K562 (cell line): ENCODE measurements at regions not wholly inside any gene's neighbourhood (a gene's known extent, or its start where the extent isn't known, plus 50 kb on each side); places are given as distances from the start of the nearest gene placed in this dataset.

Experiments
- ATAC-seq: fragments of 200-7000 bp; cut with Tn5 transposase; 3 replicates; pipeline ENCODE4 v1.9.1; 2020; ENCODE audit warnings: moderate library complexity
- BruUV-seq: library from RNA; stranded (reverse); fragments of 400-500 nt; replicated peaks from 2 replicates; lab custom pipeline; 2021; lab: Mats Ljungman, UMichigan
- CTCF ChIA-PET: fragments of 300-600 bp; formaldehyde crosslinking; extraction: SDS; loops from one replicate; lab custom pipeline; 2021; ENCODE audit warnings: low intra/inter-chr PET ratio; lab: Yijun Ruan, JAX
- POLR2A ChIA-PET: fragments of 300-600, 350-650 bp; sonication (Branson Sonifier 250); formaldehyde crosslinking; extraction: SDS; loops from one replicate; lab custom pipeline; 2021; ENCODE audit warnings: antibody characterized with exemption, inconsistent platforms; lab: Yijun Ruan, JAX
- DNase-seq, 4 experiments: peaks; one replicate each; pipeline versions ENCODE4 v3.0.0 to v3.0.0-alpha.2; 2011 to 2018; ENCODE audit warnings: low spot score in 3 of 4, mixed read lengths in 3 of 4; ENCODE audit errors: extremely low read depth in 1 of 4
- FAIRE-seq: peaks from 2 replicates; lab custom pipeline; 2011; peaks lifted over from hg19 to GRCh38; lab: Jason Lieb, UNC
- H2AFZ ChIP-seq: 2 replicates; pipeline ENCODE4 v1.6.0; 2011; ENCODE audit warnings: low read depth, low read length, control low read depth, inconsistent platforms
- H3K27ac ChIP-seq: fragments of 200-600 bp; 3 replicates; pipeline ENCODE4 v1.8.0; 2011; ENCODE audit warnings: low read depth, mild to moderate bottlenecking, control low read depth, inconsistent platforms, low read length, moderate library complexity, mixed read lengths; ENCODE audit errors: extremely low read depth
- H3K27me3 ChIP-seq, 2 experiments: fragments of 300-600 bp in 1 of 2; 2 replicates in 1 of 2; 3 replicates in 1 of 2; pipeline versions ENCODE4 v1.6.0 to v1.8.0; 2011; ENCODE audit warnings: inconsistent platforms in 2 of 2, low read length in 2 of 2, mild to moderate bottlenecking in 1 of 2, mixed read lengths in 1 of 2, moderate library complexity in 1 of 2; ENCODE audit not compliant: control insufficient read depth in 2 of 2, insufficient read depth in 2 of 2
- H3K36me3 ChIP-seq: fragments of 300-600 bp; 3 replicates; pipeline ENCODE4 v1.8.0; 2011; ENCODE audit warnings: mild to moderate bottlenecking, low read length, inconsistent platforms; ENCODE audit not compliant: control insufficient read depth, insufficient read depth
- H3K4me1 ChIP-seq, 2 experiments: fragments of 200-600 bp in 1 of 2; replicated peaks in 1 of 2; 2 replicates in 1 of 2; 3 replicates in 1 of 2; pipeline versions ENCODE4 v1.5.1 to v1.8.0; 2011; ENCODE audit warnings: inconsistent platforms in 2 of 2, low read length in 2 of 2, mild to moderate bottlenecking in 1 of 2, mixed read lengths in 1 of 2, moderate library complexity in 1 of 2; ENCODE audit not compliant: control insufficient read depth in 2 of 2, insufficient read depth in 2 of 2
- H3K4me2 ChIP-seq: 2 replicates; pipeline ENCODE4 v1.6.1; 2011; ENCODE audit warnings: low read length, control low read depth, inconsistent platforms, mixed read lengths; ENCODE audit not compliant: insufficient read depth
- H3K4me3 ChIP-seq: fragments of 200-600 bp; sonication (generic), shearing (Covaris generic); 2 replicates; pipeline ENCODE4 v1.5.1; 2016; ENCODE audit warnings: control low read depth, inconsistent platforms
- H3K79me2 ChIP-seq: fragments of 200-600 bp; 3 replicates; pipeline ENCODE4 v1.8.0; 2011; ENCODE audit warnings: low read length, inconsistent platforms; ENCODE audit not compliant: control insufficient read depth, insufficient read depth
- H3K9ac ChIP-seq, 2 experiments: 2 replicates each; pipeline versions ENCODE4 v1.6.0 to v1.6.1; 2011; ENCODE audit warnings: low read depth in 2 of 2, low read length in 2 of 2, control low read depth in 1 of 2, inconsistent platforms in 1 of 2, mild to moderate bottlenecking in 1 of 2, mixed read lengths in 1 of 2; ENCODE audit not compliant: insufficient read depth in 1 of 2
- H3K9me1 ChIP-seq: one replicate; pipeline ENCODE4 v1.6.0; 2011; ENCODE audit warnings: inconsistent platforms, mild to moderate bottlenecking, low read length, moderate library complexity; ENCODE audit not compliant: control insufficient read depth, insufficient read depth
- H3K9me3 ChIP-seq: replicated peaks from 2 replicates; pipeline ENCODE4 v1.5.1; 2011; ENCODE audit warnings: low read depth, low read length, inconsistent platforms; ENCODE audit not compliant: control insufficient read depth, insufficient read depth
- H4K20me1 ChIP-seq: replicated peaks from 2 replicates; pipeline ENCODE4 v1.6.1; 2011; ENCODE audit warnings: low read length, inconsistent platforms, mixed read lengths; ENCODE audit not compliant: control insufficient read depth, insufficient read depth
- ARID2 ChIP-seq: fragments of 450-650 bp; IDR thresholded peaks from 2 replicates; pipeline ENCODE4 v1.6.1; 2017; ENCODE audit warnings: antibody characterized with exemption, mild to moderate bottlenecking
- CCNT2 ChIP-seq: IDR thresholded peaks from 2 replicates; pipeline ENCODE4 v1.6.1; 2011; ENCODE audit warnings: borderline replicate concordance, low read depth, mild to moderate bottlenecking, moderate library complexity, mixed read lengths, low read length; ENCODE audit not compliant: insufficient read length; ENCODE audit errors: extremely low read depth
- CEBPB ChIP-seq: fragments of 450-650 bp; IDR thresholded peaks from 2 replicates; pipeline ENCODE4 v1.6.1; 2016; ENCODE audit warnings: missing genetic modification characterization, missing compliant biosample characterization
- HCFC1 ChIP-seq: IDR thresholded peaks from 2 replicates; pipeline ENCODE4 v1.6.1; 2012; ENCODE audit warnings: low read depth, low read length, improper control_type of control experiment
- HNRNPL ChIP-seq: fragments of 200-400 bp; formaldehyde crosslinking; IDR thresholded peaks from 2 replicates; pipeline ENCODE4 v1.6.1; 2017; ENCODE audit warnings: low read depth, mild to moderate bottlenecking, low read length
- KLF13 ChIP-seq: fragments of 450-650 bp; IDR thresholded peaks from 2 replicates; pipeline ENCODE4 v1.6.1; 2016; ENCODE audit warnings: missing genetic modification characterization, low read depth, mild to moderate bottlenecking, missing compliant biosample characterization, moderate library complexity, borderline replicate concordance
- NONO ChIP-seq, 2 experiments: fragments of 200-400 bp in 1 of 2; fragments of 450-650 bp in 1 of 2; formaldehyde crosslinking in 1 of 2; IDR thresholded peaks; 2 replicates each; pipeline ENCODE4 v1.6.1; 2017; ENCODE audit warnings: low read depth in 2 of 2, mild to moderate bottlenecking in 2 of 2, moderate library complexity in 2 of 2, low read length in 1 of 2
- POLR2A ChIP-seq: fragments of 450-650 bp; conservative IDR thresholded peaks from 2 replicates; pipeline ENCODE4 v1.6.1; 2016
- RFX7 ChIP-seq: fragments of 250-450 bp; sonication (Bioruptor Pico); IDR thresholded peaks from 2 replicates; pipeline ENCODE4 v1.5.1; 2021; ENCODE audit warnings: mild to moderate bottlenecking
- SNIP1 ChIP-seq: fragments of 450-650 bp; IDR thresholded peaks from 2 replicates; pipeline ENCODE4 v1.7.1; 2017; ENCODE audit warnings: low read depth, mild to moderate bottlenecking
- ZC3H8 ChIP-seq: fragments of 450-650 bp; IDR thresholded peaks from 2 replicates; pipeline ENCODE4 v1.6.1; 2017
- WGBS: fragments of 100-300 bp; shearing (Covaris generic); methylation state at CpG from one replicate; pipeline ENCODE4 v1.1.6; 2016; ENCODE audit warnings: low coverage, mixed read lengths; ENCODE audit not compliant: insufficient coverage; ENCODE audit errors: missing lambda C conversion rate; 5-methylcytosine and 5-hydroxymethylcytosine counted together
- in situ Hi-C: fragments of 300-500 bp; cut with MboI; formaldehyde crosslinking; loops from 4 replicates; pipeline ENCODE4 v1.15.0; 2018; ENCODE audit warnings: inconsistent platforms, mixed read lengths
- intact Hi-C: fragments of 100-400 bp; cut with micrococcal nuclease; formaldehyde crosslinking; loops from 2 replicates; pipeline ENCODE4 v1.14.2; 2022
- TF ChIP-seq, protein P1 (sequence below): fragments of 450-650 bp; formaldehyde crosslinking; IDR thresholded peaks from 2 replicates; pipeline ENCODE4 v1.4.0; 2022; ENCODE audit warnings: missing genetic modification characterization
- TF ChIP-seq, protein P2 (sequence below): fragments of 250-450 bp; sonication (Bioruptor Pico); IDR thresholded peaks from 2 replicates; pipeline ENCODE4 v1.9.0; 2021; ENCODE audit warnings: mild to moderate bottlenecking, inconsistent platforms

DNA sequence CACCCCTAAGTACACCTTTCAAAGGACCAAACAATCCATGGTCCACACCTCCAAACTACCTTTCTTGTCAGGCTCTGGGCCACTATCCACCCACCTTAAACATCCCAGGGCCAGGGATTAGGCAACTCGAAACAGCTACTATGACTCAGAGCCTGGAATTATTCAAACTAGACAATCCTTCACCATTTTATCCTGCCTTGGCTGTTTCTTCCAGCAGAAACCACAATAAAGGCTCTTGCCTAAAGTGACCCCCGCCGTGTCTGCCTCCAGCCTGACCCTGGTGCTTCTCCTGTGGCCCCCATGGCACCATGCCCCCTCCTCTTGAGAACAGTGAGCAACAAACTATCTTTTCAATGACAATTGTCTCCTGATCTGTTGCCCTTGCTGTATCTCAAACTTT is 195.5 kb downstream of the EPM2A start:
- in situ Hi-C loops = no loop called here
- no TSS peak for BruUV-seq

More for the DNA sequence above, 195.5 kb downstream of the EPM2A start:
- ChIA-PET CTCF (no interaction called here), POLR2A (no interaction called here)
- H3K27ac ChIP-seq = no peak overlapping the region
- H3K9ac ChIP-seq = no peak overlapping the region
- H3K9me1 ChIP-seq = no peaks in the 10 kb centered on the region
- ATAC-seq (no peak), DNase-seq (no peak), FAIRE-seq (no peak)
- 0% methylated on average over 3 of the region's 3 CpGs for WGBS
- no peaks in the 10 kb centered on the region for H3K9me3 ChIP-seq
- no peak overlapping the region for H3K4me2 ChIP-seq
- TF ChIP-seq KLF13 = no peak
- TF ChIP-seq CEBPB = no peak
- no peak for TF ChIP-seq NONO (IDR thresholded peaks at IDR 0.05; ENCODE audit: low read depth in 2 of 2, low read length in 1 of 2)
- no peak for TF ChIP-seq HNRNPL
- no peak for TF ChIP-seq ARID2
- no peak for TF ChIP-seq RFX7 (CRISPR knock-in tag)
- no peak for TF ChIP-seq HCFC1
- TF ChIP-seq, protein P1, sequence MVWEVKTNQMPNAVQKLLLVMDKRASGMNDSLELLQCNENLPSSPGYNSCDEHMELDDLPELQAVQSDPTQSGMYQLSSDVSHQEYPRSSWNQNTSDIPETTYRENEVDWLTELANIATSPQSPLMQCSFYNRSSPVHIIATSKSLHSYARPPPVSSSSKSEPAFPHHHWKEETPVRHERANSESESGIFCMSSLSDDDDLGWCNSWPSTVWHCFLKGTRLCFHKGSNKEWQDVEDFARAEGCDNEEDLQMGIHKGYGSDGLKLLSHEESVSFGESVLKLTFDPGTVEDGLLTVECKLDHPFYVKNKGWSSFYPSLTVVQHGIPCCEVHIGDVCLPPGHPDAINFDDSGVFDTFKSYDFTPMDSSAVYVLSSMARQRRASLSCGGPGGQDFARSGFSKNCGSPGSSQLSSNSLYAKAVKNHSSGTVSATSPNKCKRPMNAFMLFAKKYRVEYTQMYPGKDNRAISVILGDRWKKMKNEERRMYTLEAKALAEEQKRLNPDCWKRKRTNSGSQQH (CRISPR knock-in tag) = no peak
- TF ChIP-seq, protein P2, sequence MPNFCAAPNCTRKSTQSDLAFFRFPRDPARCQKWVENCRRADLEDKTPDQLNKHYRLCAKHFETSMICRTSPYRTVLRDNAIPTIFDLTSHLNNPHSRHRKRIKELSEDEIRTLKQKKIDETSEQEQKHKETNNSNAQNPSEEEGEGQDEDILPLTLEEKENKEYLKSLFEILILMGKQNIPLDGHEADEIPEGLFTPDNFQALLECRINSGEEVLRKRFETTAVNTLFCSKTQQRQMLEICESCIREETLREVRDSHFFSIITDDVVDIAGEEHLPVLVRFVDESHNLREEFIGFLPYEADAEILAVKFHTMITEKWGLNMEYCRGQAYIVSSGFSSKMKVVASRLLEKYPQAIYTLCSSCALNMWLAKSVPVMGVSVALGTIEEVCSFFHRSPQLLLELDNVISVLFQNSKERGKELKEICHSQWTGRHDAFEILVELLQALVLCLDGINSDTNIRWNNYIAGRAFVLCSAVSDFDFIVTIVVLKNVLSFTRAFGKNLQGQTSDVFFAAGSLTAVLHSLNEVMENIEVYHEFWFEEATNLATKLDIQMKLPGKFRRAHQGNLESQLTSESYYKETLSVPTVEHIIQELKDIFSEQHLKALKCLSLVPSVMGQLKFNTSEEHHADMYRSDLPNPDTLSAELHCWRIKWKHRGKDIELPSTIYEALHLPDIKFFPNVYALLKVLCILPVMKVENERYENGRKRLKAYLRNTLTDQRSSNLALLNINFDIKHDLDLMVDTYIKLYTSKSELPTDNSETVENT (CRISPR knock-in tag) = no peak
- no peak for TF ChIP-seq POLR2A
- TF ChIP-seq SNIP1 = no peak
- TF ChIP-seq CCNT2 = no peak
- TF ChIP-seq ZC3H8 = no peak
- no peaks in the 10 kb centered on the region for H3K27me3 ChIP-seq
- no peak overlapping the region for H2AFZ ChIP-seq
- H3K79me2 ChIP-seq = no peaks in the 10 kb centered on the region
- no peaks in the 10 kb centered on the region for H4K20me1 ChIP-seq
- no peaks in the 10 kb centered on the region for H3K4me1 ChIP-seq
- no peaks in the 10 kb centered on the region for H3K36me3 ChIP-seq
- no peak overlapping the region for H3K4me3 ChIP-seq
- intact Hi-C loops = no loop called here
